ENCODE measurements at regions not wholly inside any gene's neighbourhood (a gene's known extent, or its start where the extent isn't known, plus 50 kb on each side); places are given as distances from the start of the nearest gene placed in this dataset.

DNA sequence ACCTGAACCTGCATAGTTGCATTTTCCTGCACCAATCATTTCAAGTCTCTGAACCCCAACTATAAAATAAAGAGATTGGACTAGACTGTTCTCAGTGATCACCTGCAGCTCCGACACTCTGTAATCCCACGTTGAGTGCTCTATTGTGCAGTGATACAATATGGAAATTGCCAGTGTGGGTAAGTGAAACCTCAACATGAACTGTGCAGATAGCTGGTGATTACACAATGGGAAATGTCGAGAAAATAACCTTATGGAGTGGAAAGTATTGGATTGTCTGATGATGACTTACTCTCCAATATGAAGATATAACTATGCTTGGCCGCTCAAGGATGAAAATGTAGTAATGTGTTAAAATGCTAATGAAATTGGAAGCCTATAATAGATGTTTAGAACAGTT is 293.1 kb upstream of the BRINP1 start:
- DNase-seq (ENCODE audit: low read depth in 2 of 2): no peak

DNA sequence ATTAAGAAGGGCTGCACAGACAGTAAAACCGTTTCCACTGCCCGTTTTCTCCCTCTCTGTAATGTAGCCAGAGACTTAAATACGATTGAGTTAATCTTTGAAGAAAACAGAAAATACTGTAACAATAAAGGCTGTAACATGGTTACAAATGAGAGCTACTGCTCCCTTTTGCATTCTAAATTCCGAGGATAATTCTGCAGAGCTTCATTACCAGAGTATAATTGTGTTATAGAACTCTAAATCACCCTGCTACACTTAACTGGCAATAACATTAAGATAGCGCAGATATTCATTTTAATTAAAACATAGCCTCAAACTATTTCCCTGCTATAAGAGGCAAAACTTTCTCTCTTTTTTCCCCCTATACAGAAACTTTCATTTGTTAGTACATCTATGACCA is 283.7 kb upstream of the BRINP1 start:
- DNase-seq (ENCODE audit: low read depth in 2 of 2): no peak

- DNase-seq (ENCODE audit: low read depth in 2 of 2): no peak
Observed at GRCh38 chr9:119649205-119649604, 280.0 kb upstream of the BRINP1 start.

GRCh38 chr9:119639287-119639955 is 270.2 kb upstream of the BRINP1 start:
- DNase-seq (ENCODE audit: low read depth in 2 of 2): no peak

GRCh38 chr9:119634006-119634405 is 264.8 kb upstream of the BRINP1 start:
- no peak for DNase-seq (ENCODE audit: low read depth in 2 of 2)

GRCh38 chr9:119611565-119611964 is 242.3 kb upstream of the BRINP1 start:
- DNase-seq (ENCODE audit: low read depth in 2 of 2): no peak

GRCh38 chr9:119609277-119609971 is 240.2 kb upstream of the BRINP1 start:
- DNase-seq (ENCODE audit: low read depth in 2 of 2): no peak

GRCh38 chr9:119601632-119602031 is 232.4 kb upstream of the BRINP1 start:
- no peak for DNase-seq (ENCODE audit: low read depth in 2 of 2)

- DNase-seq (ENCODE audit: low read depth in 2 of 2): no peak
Observed at GRCh38 chr9:119597499-119597898, 228.3 kb upstream of the BRINP1 start.

GRCh38 chr9:119596703-119597102 is 227.5 kb upstream of the BRINP1 start:
- no peak for DNase-seq (ENCODE audit: low read depth in 2 of 2)

- DNase-seq (ENCODE audit: low read depth in 2 of 2): no peak
Observed at GRCh38 chr9:119588874-119589744, 219.9 kb upstream of the BRINP1 start.

- no peak for DNase-seq (ENCODE audit: low read depth in 2 of 2)
Observed at GRCh38 chr9:119577881-119578280, 208.6 kb upstream of the BRINP1 start.

- DNase-seq (ENCODE audit: low read depth in 2 of 2): no peak
Observed at GRCh38 chr9:119559986-119560385, 190.8 kb upstream of the BRINP1 start.

- no peak for DNase-seq (ENCODE audit: low read depth in 2 of 2)
Observed at GRCh38 chr9:119559056-119559455, 189.8 kb upstream of the BRINP1 start.

DNA sequence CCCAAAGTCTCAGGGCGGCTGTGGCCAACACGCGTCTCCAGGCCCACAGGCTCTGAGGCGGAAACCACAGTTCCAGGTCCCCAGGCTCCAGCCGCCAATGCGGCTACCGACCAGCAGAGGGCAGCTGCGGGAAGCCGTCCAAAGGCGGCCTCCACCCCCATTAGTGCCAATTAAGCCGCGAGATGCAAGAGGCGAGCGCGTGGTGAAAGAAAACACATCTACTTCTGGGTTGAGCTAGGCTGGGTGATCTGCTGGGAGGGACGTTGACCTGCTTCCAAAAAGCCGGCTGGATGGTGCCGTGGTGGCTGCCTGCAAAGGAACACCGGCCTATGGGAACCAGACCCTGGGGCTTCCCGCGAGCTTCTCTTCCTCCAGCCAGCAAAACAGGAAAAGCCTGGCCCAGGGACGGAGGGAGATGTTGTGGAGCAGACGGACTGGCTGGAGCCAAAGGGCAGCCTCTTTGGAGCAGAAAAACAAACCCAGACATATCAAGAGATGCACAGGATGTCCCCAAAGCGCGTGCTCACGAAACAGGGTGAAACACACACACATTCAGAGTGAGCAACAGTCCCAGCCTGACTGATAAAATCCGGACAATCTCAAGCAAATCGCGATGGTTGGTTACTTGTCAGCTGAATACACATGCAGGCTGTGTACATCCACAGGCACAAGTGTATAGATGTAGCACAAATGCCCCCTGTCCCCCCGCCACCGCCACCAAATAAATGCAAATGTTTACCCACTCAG is 187.1 kb upstream of the BRINP1 start:
- DNase-seq (ENCODE audit: low read depth in 2 of 2): peak in 1 of 2 donors; percentile 29

DNA sequence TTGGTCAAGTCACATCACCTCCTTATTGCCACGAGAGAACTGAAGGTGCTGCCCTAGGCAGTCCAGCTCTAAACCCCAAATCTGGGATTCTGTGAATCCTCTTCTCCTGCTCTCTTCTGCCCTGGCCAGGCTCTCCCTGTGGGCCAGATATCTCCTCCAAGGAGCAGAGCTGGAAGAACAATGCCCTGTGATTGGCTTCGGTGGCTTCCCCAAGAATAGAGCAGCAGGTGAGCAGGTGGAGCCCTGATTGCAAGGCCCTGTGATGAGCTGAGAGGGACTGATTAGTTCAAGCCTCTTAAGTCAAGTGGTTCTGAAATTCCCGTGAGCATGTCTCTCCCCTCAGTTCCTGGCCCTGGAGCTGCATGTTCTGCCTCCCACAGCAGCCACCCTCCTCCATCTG is 175.3 kb upstream of the BRINP1 start:
- no peak for DNase-seq (ENCODE audit: low read depth in 2 of 2)

- no peak for DNase-seq (ENCODE audit: low read depth in 2 of 2)
Observed at GRCh38 chr9:119537138-119537537, 167.9 kb upstream of the BRINP1 start.

DNA sequence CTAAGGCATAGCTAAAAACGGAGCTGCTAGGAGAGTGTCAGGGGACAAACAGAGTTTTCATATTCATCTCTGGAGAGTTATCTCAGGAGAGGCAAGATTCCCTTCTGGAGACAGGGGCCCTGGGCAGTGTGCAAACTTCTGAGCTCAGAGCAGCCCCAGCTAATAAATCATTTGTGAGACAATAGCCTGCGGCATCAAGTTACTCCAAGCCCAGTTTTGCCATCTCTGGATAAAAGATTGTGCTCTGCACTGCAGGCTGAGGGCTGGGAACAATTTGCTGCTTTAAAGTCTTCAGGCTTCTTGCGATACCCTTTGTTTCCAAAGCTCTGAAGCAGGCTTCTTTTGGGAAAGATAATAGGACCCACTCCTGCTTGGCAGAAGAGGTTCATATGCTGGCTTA is 164.3 kb upstream of the BRINP1 start:
- DNase-seq (ENCODE audit: low read depth in 2 of 2): no peak

GRCh38 chr9:119526698-119527097 is 157.5 kb upstream of the BRINP1 start:
- DNase-seq (ENCODE audit: low read depth in 2 of 2): no peak

GRCh38 chr9:119523508-119523907 is 154.3 kb upstream of the BRINP1 start:
- DNase-seq (ENCODE audit: low read depth in 2 of 2): no peak

DNA sequence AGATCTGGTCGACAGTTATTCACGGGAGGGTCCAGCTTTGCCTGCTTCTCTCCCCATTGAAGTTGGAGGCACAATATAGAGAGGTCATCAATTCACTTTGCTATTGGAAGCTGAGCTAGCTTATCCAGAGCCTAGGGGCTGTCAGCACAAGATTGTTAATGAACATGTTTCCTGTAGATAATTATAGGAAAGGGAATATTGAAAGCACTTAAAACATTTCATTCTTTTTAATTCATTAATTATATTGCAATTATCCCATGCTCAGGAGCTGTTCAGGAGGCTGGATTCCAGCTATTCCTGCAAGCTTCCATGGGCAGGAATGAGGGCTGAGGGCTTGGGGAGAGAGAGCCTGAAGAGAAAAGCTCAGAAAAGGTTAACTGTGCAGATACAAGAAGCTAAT is 153.1 kb upstream of the BRINP1 start:
- DNase-seq (ENCODE audit: low read depth in 2 of 2): no peak

Measured in stimulated activated CD4-positive, alpha-beta T cell treated with anti-CD3 and anti-CD28 coated beads, Interleukin-1b, Interleukin-23, amount 100 ng/mL, for 4 hours (primary cell).